ENCODE measurements at regions not wholly inside any gene's neighbourhood (a gene's known extent, or its start where the extent isn't known, plus 50 kb on each side); places are given as distances from the start of the nearest gene placed in this dataset.

DNA sequence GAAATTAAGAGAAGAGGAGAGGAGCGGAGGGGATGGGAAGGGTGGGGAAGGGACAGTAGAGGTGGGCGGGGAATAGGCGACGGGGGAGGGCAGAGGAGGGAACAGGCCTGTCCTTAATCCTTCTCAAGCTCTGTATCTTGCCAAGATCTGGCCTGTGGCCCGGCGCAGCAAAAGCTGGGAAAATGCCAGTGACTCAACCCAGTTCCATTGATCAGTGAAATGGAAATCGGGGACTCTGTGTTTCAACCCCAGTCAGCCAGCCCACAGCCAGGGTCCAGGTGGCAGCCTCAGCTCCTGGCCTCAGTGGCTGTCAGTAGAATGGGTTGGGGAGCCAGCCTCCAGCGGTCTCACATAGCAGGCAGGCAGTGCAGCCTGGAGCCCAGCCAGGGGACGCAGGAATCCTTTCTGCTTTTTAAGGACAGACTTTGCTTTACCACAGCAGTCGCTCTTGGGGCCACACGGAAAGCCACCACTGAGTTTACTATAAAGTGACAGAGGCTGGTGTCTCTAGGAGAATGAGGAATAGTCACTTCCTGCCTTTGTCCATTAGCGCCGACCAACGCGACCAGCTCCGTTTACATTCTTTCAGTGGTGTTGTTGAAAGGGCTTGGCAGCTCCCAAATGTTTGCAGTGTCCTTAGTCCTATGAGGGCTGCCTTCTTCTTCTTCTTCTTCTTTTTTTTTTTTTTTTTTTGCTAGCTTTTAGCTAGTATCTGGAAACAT, 128.0 kb downstream of the RIN2 start (continued):
- TF ChIP-seq JARID2 (CRISPR knock-in tag; IDR thresholded peaks at IDR 0.05; ENCODE audit: insufficient replicate concordance): peak; percentile 91
- TF ChIP-seq ZFP36L1 (CRISPR knock-in tag; IDR thresholded peaks at IDR 0.05): no peak
- peak; percentile 77; the same call in 1 of the 2 replicates for TF ChIP-seq ERF (CRISPR knock-in tag; IDR thresholded peaks at IDR 0.05)
- peak; percentile 56; the same call in 1 of the 2 replicates for TF ChIP-seq ZNF362 (CRISPR knock-in tag; IDR thresholded peaks at IDR 0.05; ENCODE audit: borderline replicate concordance)
- TF ChIP-seq ZNF407 (CRISPR knock-in tag; IDR thresholded peaks at IDR 0.05; ENCODE audit: not compliant biosample characterization): peak; percentile 66
- TF ChIP-seq ZNF501 (CRISPR knock-in tag; IDR thresholded peaks at IDR 0.05): peak; percentile 61; the same call in 1 of the 2 replicates
- no peak for TF ChIP-seq ZBTB10 (CRISPR knock-in tag; IDR thresholded peaks at IDR 0.05; ENCODE audit: borderline replicate concordance)
- TF ChIP-seq ZNF558 (CRISPR knock-in tag; IDR thresholded peaks at IDR 0.05; ENCODE audit: borderline replicate concordance): no peak
- no peak for TF ChIP-seq ZNF44 (CRISPR knock-in tag; IDR thresholded peaks at IDR 0.05)
- TF ChIP-seq LCORL (IDR thresholded peaks at IDR 0.05): no peak
- peak; percentile 71; the same call in 1 of the 2 replicates for TF ChIP-seq LCORL (CRISPR knock-in tag; IDR thresholded peaks at IDR 0.05)
- TF ChIP-seq, protein P1, sequence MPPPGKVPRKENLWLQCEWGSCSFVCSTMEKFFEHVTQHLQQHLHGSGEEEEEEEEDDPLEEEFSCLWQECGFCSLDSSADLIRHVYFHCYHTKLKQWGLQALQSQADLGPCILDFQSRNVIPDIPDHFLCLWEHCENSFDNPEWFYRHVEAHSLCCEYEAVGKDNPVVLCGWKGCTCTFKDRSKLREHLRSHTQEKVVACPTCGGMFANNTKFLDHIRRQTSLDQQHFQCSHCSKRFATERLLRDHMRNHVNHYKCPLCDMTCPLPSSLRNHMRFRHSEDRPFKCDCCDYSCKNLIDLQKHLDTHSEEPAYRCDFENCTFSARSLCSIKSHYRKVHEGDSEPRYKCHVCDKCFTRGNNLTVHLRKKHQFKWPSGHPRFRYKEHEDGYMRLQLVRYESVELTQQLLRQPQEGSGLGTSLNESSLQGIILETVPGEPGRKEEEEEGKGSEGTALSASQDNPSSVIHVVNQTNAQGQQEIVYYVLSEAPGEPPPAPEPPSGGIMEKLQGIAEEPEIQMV (CRISPR knock-in tag; IDR thresholded peaks at IDR 0.05; ENCODE audit: low read depth): no peak
- peak; percentile 91; the same call in 1 of the 2 replicates for TF ChIP-seq ATAD3A (CRISPR knock-in tag; IDR thresholded peaks at IDR 0.05)
- no peak for TF ChIP-seq ZNF749 (CRISPR knock-in tag; IDR thresholded peaks at IDR 0.05; ENCODE audit: borderline replicate concordance)
- 0 out of 2 replicates have a peak, but pooled peaks have one; percentile 19 for TF ChIP-seq YEATS4 (CRISPR knock-in tag; IDR thresholded peaks at IDR 0.05; ENCODE audit: borderline replicate concordance)

Measured in HepG2 (cell line).